Suprapubic skin (tissue), 4 donors: ENCODE measurements at regions not wholly inside any gene's neighbourhood (a gene's known extent, or its start where the extent isn't known, plus 50 kb on each side); places are given as distances from the start of the nearest gene placed in this dataset.

Experiments
- EP300 ChIP-seq: sonication (generic); formaldehyde crosslinking; IDR thresholded peaks from one replicate; pipeline ENCODE4 v1.6.1; 2017; ENCODE audit warnings: antibody characterized with exemption
- POLR2A ChIP-seq, 2 donors: fragments of 450-650 bp; IDR thresholded peaks; one replicate each; pipeline ENCODE4 v1.6.1; 2017; ENCODE audit warnings: antibody characterized with exemption in 2 of 2, mild to moderate bottlenecking in 2 of 2, moderate library complexity in 2 of 2
- POLR2AphosphoS5 ChIP-seq, 3 donors: sonication (generic); formaldehyde crosslinking; IDR thresholded peaks; one replicate each; pipeline ENCODE4 v1.6.1; 2017; ENCODE audit warnings: antibody characterized with exemption in 3 of 3
- TF ChIP-seq, protein P1 (sequence below), 2 donors: fragments of 200-600 bp in 1 of 2; fragments of 450-650 bp in 1 of 2; sonication (generic) in 1 of 2; IDR thresholded peaks; one replicate each; pipeline ENCODE4 v1.5.1; 2016 to 2019; ENCODE audit warnings: antibody characterized with exemption in 2 of 2, mild to moderate bottlenecking in 1 of 2, moderate library complexity in 1 of 2

DNA sequence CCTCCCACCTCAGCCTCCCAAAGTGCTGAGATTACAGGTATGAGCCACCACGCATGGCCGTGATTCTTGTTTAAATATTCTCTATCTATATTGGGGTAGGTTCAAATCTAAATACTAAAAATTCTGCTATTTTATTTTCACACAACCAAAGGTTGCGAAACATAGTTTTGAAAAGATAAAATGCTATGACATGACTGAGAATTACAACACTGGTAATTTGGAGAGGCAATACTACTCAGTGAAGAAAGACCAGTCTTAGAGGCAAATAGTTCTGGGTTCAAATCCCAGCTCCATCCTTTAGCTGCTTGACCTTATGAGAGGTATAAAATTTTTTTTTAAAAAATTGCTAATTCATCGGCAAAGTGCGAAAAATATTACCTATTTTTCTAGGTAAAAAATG, 137.0 kb upstream of the PREP start:
- TF ChIP-seq, protein P1, sequence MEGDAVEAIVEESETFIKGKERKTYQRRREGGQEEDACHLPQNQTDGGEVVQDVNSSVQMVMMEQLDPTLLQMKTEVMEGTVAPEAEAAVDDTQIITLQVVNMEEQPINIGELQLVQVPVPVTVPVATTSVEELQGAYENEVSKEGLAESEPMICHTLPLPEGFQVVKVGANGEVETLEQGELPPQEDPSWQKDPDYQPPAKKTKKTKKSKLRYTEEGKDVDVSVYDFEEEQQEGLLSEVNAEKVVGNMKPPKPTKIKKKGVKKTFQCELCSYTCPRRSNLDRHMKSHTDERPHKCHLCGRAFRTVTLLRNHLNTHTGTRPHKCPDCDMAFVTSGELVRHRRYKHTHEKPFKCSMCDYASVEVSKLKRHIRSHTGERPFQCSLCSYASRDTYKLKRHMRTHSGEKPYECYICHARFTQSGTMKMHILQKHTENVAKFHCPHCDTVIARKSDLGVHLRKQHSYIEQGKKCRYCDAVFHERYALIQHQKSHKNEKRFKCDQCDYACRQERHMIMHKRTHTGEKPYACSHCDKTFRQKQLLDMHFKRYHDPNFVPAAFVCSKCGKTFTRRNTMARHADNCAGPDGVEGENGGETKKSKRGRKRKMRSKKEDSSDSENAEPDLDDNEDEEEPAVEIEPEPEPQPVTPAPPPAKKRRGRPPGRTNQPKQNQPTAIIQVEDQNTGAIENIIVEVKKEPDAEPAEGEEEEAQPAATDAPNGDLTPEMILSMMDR (IDR thresholded peaks at IDR 0.05) = no peak
- TF ChIP-seq POLR2A (IDR thresholded peaks at IDR 0.05) = no peak
- no peak for TF ChIP-seq POLR2AphosphoS5 (IDR thresholded peaks at IDR 0.05)
- TF ChIP-seq EP300 = no peak
